HG03175 (cell line): ENCODE measurements at regions not wholly inside any gene's neighbourhood (a gene's known extent, or its start where the extent isn't known, plus 50 kb on each side); places are given as distances from the start of the nearest gene placed in this dataset.
"Not testable (repeated sequence)": the region's sequence is repeated elsewhere in the genome, so short reads cannot be mapped to it uniquely, and the experiment has no call there.

Source experiments
- ATAC-seq: cut with Tn5 transposase; IDR thresholded peaks from one replicate; pipeline ENCODE4 v1.9.1; 2021; ENCODE audit warnings: mild to moderate bottlenecking, moderate library complexity; ENCODE audit not compliant: unreplicated experiment

- ATAC-seq = no peak
These were observed 577.7 kb downstream of the EBF1 start for GRCh38 chr5:158521995-158522394.

GRCh38 chr5:158519433-158520021 is 580.2 kb downstream of the EBF1 start:
- no peak for ATAC-seq

- ATAC-seq = no peak
These were observed 583.2 kb downstream of the EBF1 start for GRCh38 chr5:158516521-158516920.

GRCh38 chr5:158514986-158515359 is 584.7 kb downstream of the EBF1 start:
- no peak for ATAC-seq

GRCh38 chr5:158514319-158514985 is 585.3 kb downstream of the EBF1 start:
- ATAC-seq = no peak

GRCh38 chr5:158513490-158514318 is 586.0 kb downstream of the EBF1 start:
- ATAC-seq = peak; percentile 33

GRCh38 chr5:158511454-158511853 is 588.3 kb downstream of the EBF1 start:
- peak; percentile 90 for ATAC-seq

- no peak for ATAC-seq
These were observed 589.2 kb downstream of the EBF1 start for GRCh38 chr5:158510479-158510878.

GRCh38 chr5:158506648-158507047 is 593.1 kb downstream of the EBF1 start:
- no peak for ATAC-seq

- ATAC-seq = no peak
These were observed 597.0 kb downstream of the EBF1 start for GRCh38 chr5:158502686-158503085.

GRCh38 chr5:158499892-158500418 is 599.8 kb downstream of the EBF1 start:
- ATAC-seq = no peak

- ATAC-seq = no peak
These were observed 600.4 kb downstream of the EBF1 start for GRCh38 chr5:158499075-158499891.

GRCh38 chr5:158496624-158497023 is 603.1 kb downstream of the EBF1 start:
- no peak for ATAC-seq

GRCh38 chr5:158494541-158494940 is 605.2 kb downstream of the EBF1 start:
- ATAC-seq = no peak

- not testable (repeated sequence) for ATAC-seq
These were observed 605.7 kb downstream of the EBF1 start for GRCh38 chr5:158494044-158494443.

GRCh38 chr5:158492841-158493242 is 606.9 kb downstream of the EBF1 start:
- no peak for ATAC-seq

- no peak for ATAC-seq
These were observed 607.6 kb downstream of the EBF1 start for GRCh38 chr5:158492136-158492535.

- no peak for ATAC-seq
These were observed 612.1 kb downstream of the EBF1 start for GRCh38 chr5:158487664-158488063.

- ATAC-seq = no peak
These were observed 612.6 kb downstream of the EBF1 start for GRCh38 chr5:158487156-158487555.

- no peak for ATAC-seq
These were observed 613.1 kb downstream of the EBF1 start for GRCh38 chr5:158486566-158486965.

- ATAC-seq = no peak
These were observed 614.1 kb downstream of the EBF1 start for GRCh38 chr5:158485604-158486081.
